Ectodermal cell (in vitro differentiated cells): ENCODE measurements at regions not wholly inside any gene's neighbourhood (a gene's known extent, or its start where the extent isn't known, plus 50 kb on each side); places are given as distances from the start of the nearest gene placed in this dataset.

Experiments
- H3K27ac ChIP-seq: 2 replicates; pipeline ENCODE4 v1.7.0; 2013; ENCODE audit warnings: mild to moderate bottlenecking, low read depth, low read length; ENCODE audit not compliant: insufficient read depth, poor library complexity, severe bottlenecking
- H3K27me3 ChIP-seq: 2 replicates; pipeline ENCODE4 v1.7.0; 2013; ENCODE audit warnings: mild to moderate bottlenecking, low read length; ENCODE audit not compliant: insufficient read depth, control insufficient read depth, poor library complexity, severe bottlenecking
- H3K36me3 ChIP-seq: one replicate; pipeline ENCODE4 v1.7.0; 2013; ENCODE audit warnings: low read length; ENCODE audit not compliant: control insufficient read depth, insufficient read depth
- H3K4me1 ChIP-seq: one replicate; pipeline ENCODE4 v1.7.0; 2013; ENCODE audit warnings: low read length; ENCODE audit not compliant: control insufficient read depth, insufficient read depth
- H3K4me3 ChIP-seq: 2 replicates; pipeline ENCODE4 v1.7.0; 2013; ENCODE audit warnings: low read depth, low read length, control low read depth; ENCODE audit not compliant: insufficient read depth
- H3K9me3 ChIP-seq: 2 replicates; pipeline ENCODE4 v1.7.0; 2013; ENCODE audit warnings: mild to moderate bottlenecking, low read length, moderate library complexity; ENCODE audit not compliant: control insufficient read depth
- WGBS, 2 experiments: methylation state at CpG; one replicate each; pipeline ENCODE4 v1.1.7; 2013; ENCODE audit warnings: missing lambda C conversion rate in 2 of 2; 5-methylcytosine and 5-hydroxymethylcytosine counted together

DNA sequence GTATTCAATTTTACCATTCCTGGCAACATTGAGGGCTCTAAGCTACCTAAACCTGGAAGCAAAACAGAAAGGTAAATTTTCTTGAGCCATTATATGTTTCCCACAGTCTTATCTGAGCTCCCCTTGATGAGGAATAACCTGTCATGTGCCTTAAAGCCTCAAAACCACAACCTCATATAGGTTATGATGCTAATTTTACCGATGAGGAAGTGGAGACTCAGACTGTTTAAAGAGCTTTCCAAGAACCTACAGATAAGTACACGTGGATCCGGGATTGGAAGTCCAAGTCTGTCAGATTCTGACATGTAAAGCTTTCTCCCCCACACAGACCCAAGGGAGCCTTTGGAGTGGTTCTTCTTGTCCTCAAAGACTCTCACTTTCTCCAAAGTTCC is 140.5 kb downstream of the SEMA6D start:
- H3K27me3 ChIP-seq = no peaks in the 10 kb centered on the region
- 94 to 96% methylated on average over 3 of the region's 3 CpGs for WGBS, 2 experiments
- peaks cover 24% of the 10 kb centered on the region for H3K4me1 ChIP-seq
- no peaks in the 10 kb centered on the region for H3K36me3 ChIP-seq
- H3K9me3 ChIP-seq = no peaks in the 10 kb centered on the region
- H3K27ac ChIP-seq = no peak overlapping the region
- H3K4me3 ChIP-seq = no peak overlapping the region

GRCh38 chr15:47861111-47861903 is 144.0 kb downstream of the SEMA6D start:
- Histone ChIP-seq H3K9me3 (no peaks in the 10 kb centered on the region), H3K4me3 (no peak overlapping the region), H3K27ac (peak overlapping the region; percentile 52), H3K27me3 (no peaks in the 10 kb centered on the region), H3K36me3 (no peaks in the 10 kb centered on the region), H3K4me1 (peaks cover 31% of the 10 kb centered on the region)
- 40 to 42% methylated on average over 9 to 10 of the region's 10 CpGs for WGBS, 2 experiments

DNA sequence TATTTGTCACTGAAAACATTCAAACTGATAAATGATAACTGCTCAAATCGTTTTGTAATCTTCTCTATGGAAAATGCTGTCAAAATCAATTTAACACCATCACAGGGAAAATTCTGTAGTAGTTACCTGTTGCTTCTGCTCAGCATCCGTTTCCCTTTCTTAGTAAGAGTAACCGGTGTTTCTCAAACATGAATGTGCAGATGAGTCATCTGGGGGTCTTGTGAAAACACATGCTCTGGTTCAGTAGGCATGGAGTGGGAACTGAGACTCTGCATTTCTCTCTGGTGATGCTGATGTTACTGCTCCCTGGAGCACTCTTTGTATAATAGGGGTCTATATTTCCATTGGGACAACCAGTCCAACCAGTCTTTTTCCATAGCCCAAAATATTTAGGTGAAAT is 145.1 kb downstream of the SEMA6D start:
- no peaks in the 10 kb centered on the region for H3K9me3 ChIP-seq
- no peaks in the 10 kb centered on the region for H3K27me3 ChIP-seq
- H3K4me3 ChIP-seq = no peak overlapping the region
- no peaks in the 10 kb centered on the region for H3K36me3 ChIP-seq
- peaks cover 31% of the 10 kb centered on the region for H3K4me1 ChIP-seq
- 91% methylated on average over 3 of the region's 3 CpGs for WGBS, 2 experiments
- no peak overlapping the region for H3K27ac ChIP-seq

- peaks cover 18% of the 10 kb centered on the region for H3K4me1 ChIP-seq
- no peaks in the 10 kb centered on the region for H3K27me3 ChIP-seq
- no peaks in the 10 kb centered on the region for H3K36me3 ChIP-seq
- no peaks in the 10 kb centered on the region for H3K9me3 ChIP-seq
- no peak overlapping the region for H3K27ac ChIP-seq
- H3K4me3 ChIP-seq = no peak overlapping the region
- WGBS, 2 experiments = 92 to 94% methylated on average over 1 of the region's 1 CpG
Observed at GRCh38 chr15:47866446-47866845, 149.1 kb downstream of the SEMA6D start.

- no peaks in the 10 kb centered on the region for H3K9me3 ChIP-seq
- peaks cover 12% of the 10 kb centered on the region for H3K4me1 ChIP-seq
- no peak overlapping the region for H3K4me3 ChIP-seq
- H3K27me3 ChIP-seq = no peaks in the 10 kb centered on the region
- no peak overlapping the region for H3K27ac ChIP-seq
- WGBS, 2 experiments = 97% methylated on average over 1 of the region's 1 CpG
- no peaks in the 10 kb centered on the region for H3K36me3 ChIP-seq
Observed at GRCh38 chr15:47870300-47870955, 153.1 kb downstream of the SEMA6D start.

DNA sequence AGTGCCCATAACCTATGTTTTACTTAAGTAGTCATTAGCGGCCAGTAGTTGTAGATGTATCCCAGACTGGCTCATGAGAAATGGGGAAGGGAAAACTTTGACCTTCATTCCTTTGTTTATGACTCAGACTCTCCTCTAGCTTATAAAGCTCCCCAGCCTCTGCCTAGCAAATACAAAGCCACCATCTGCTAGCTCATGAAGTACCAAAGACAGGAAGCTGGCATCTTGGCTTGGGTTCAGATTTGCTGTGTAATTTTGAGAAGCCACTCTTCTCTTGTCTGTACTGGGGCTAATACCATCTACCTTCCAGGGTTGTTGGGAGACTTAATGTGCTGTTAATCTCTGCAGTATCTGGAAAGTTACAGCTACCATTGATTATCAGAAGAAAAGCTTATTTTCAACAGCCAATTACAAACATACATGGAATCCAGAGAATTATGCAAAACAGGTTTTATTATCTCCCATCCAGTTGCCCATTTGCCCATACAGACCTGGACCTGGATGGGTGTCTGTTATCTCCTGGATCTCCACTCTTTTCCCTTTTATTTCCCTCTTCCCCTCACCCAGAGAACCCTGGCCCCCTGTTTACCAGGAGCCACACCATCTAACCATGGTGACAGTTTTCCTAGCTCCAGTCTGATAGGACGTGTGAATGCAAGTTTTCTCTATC is 153.8 kb downstream of the SEMA6D start:
- 80 to 89% methylated on average over 1 to 2 of the region's 2 CpGs for WGBS, 2 experiments
- H3K27me3 ChIP-seq = no peaks in the 10 kb centered on the region
- peaks cover 12% of the 10 kb centered on the region for H3K4me1 ChIP-seq
- H3K27ac ChIP-seq = no peak overlapping the region
- no peaks in the 10 kb centered on the region for H3K9me3 ChIP-seq
- H3K36me3 ChIP-seq = no peaks in the 10 kb centered on the region
- no peak overlapping the region for H3K4me3 ChIP-seq

- no peaks in the 10 kb centered on the region for H3K27me3 ChIP-seq
- H3K36me3 ChIP-seq = no peaks in the 10 kb centered on the region
- H3K4me1 ChIP-seq = peaks cover 12% of the 10 kb centered on the region
- H3K4me3 ChIP-seq = no peak overlapping the region
- H3K9me3 ChIP-seq = no peaks in the 10 kb centered on the region
- H3K27ac ChIP-seq = no peak overlapping the region
Observed at GRCh38 chr15:47872208-47872607, 154.9 kb downstream of the SEMA6D start.

DNA sequence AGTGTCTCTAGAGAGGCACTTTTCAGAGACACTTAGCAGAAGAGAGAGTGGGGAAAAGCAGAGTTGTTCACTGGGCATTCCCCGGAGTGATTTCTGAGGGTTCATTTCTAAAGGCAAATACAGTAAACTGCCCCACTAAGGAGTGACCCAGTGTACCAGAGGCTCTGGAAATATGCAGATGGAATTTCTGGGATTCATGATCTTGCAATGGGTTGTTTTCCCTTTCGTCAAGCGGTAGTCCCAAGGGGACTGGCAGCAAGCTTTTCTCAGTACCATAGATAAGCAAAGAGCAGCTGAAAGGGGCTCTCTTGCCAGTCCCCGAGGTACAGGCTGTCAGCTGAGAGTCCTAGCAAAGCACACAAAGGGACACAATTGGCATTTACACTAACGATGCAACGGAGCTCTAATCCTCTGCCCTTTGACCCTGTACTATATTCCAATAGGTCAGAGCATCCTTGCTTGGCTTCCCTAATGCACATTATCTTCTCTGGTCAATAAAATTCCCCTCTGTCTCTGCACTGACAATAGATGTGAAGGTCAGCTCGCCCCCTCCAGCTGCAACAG is 155.6 kb downstream of the SEMA6D start:
- no peaks in the 10 kb centered on the region for H3K27me3 ChIP-seq
- 53 to 61% methylated on average over 7 of the region's 7 CpGs for WGBS, 2 experiments
- no peak overlapping the region for H3K27ac ChIP-seq
- no peaks in the 10 kb centered on the region for H3K9me3 ChIP-seq
- H3K4me1 ChIP-seq = peaks cover 12% of the 10 kb centered on the region
- H3K36me3 ChIP-seq = no peaks in the 10 kb centered on the region
- H3K4me3 ChIP-seq = no peak overlapping the region

DNA sequence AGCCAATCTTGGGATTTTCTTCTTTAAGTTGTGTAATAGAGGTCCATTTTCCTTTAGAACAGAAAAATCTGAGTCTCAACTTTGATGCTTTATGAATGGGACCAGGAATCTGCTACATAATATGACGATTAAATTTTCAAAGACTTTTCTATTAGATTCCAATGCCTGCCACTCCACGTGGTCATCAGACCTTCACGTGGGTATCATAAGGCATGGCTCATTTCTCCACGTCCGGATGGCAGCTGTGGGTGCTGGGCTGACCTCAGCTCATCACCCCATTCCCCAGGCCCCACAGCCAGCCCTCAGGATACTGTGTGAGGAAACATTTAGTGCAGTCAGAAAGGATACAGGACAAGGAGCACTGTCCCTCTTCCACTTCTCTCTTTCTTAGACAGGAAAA is 159.7 kb downstream of the SEMA6D start:
- no peaks in the 10 kb centered on the region for H3K36me3 ChIP-seq
- peaks cover 12% of the 10 kb centered on the region for H3K4me1 ChIP-seq
- no peaks in the 10 kb centered on the region for H3K9me3 ChIP-seq
- 84 to 87% methylated on average over 5 of the region's 5 CpGs for WGBS, 2 experiments
- no peak overlapping the region for H3K27ac ChIP-seq
- H3K27me3 ChIP-seq = no peaks in the 10 kb centered on the region
- no peak overlapping the region for H3K4me3 ChIP-seq

- Histone ChIP-seq H3K4me1 (peaks cover 9% of the 10 kb centered on the region), H3K9me3 (no peaks in the 10 kb centered on the region), H3K4me3 (no peak overlapping the region), H3K27me3 (no peaks in the 10 kb centered on the region), H3K27ac (no peak overlapping the region), H3K36me3 (no peaks in the 10 kb centered on the region)
- 90 to 95% methylated on average over 5 of the region's 5 CpGs for WGBS, 2 experiments
Observed at GRCh38 chr15:47877836-47878235, 160.5 kb downstream of the SEMA6D start.
